GM23338 (cell line): ENCODE measurements at regions not wholly inside any gene's neighbourhood (a gene's known extent, or its start where the extent isn't known, plus 50 kb on each side); places are given as distances from the start of the nearest gene placed in this dataset.

Source experiments
- ATAC-seq: fragments of 200-7000 bp; cut with Tn5 transposase; 3 replicates; pipeline ENCODE4 v1.9.1; 2020
- DNase-seq: peaks from one replicate; pipeline ENCODE4 v3.0.0-alpha.2; 2015; ENCODE audit warnings: low spot score
- H2AFZ ChIP-seq: fragments of 200-600 bp; sonication (generic); 2 replicates; pipeline ENCODE4 v1.8.0; 2016; ENCODE audit warnings: antibody characterized with exemption, mild to moderate bottlenecking, moderate library complexity
- H3F3A ChIP-seq: fragments of 200-600 bp; sonication (generic); replicated peaks from 2 replicates; pipeline ENCODE4 v1.8.0; 2017; ENCODE audit warnings: antibody characterized with exemption, mixed run types, low read depth
- H3K27ac ChIP-seq: fragments of 200-600 bp; sonication (generic); 2 replicates; pipeline ENCODE4 v1.6.1; 2016; ENCODE audit warnings: low read depth
- H3K27me3 ChIP-seq: fragments of 200-600 bp; sonication (generic); 2 replicates; pipeline ENCODE4 v1.8.0; 2016; ENCODE audit warnings: mild to moderate bottlenecking, mixed run types, moderate library complexity; ENCODE audit not compliant: insufficient read depth
- H3K36me3 ChIP-seq: fragments of 200-600 bp; sonication (generic); 2 replicates; pipeline ENCODE4 v1.8.0; 2016; ENCODE audit warnings: mild to moderate bottlenecking; ENCODE audit not compliant: insufficient read depth
- H3K4me1 ChIP-seq: fragments of 200-600 bp; sonication (generic); 2 replicates; pipeline ENCODE4 v1.8.0; 2016; ENCODE audit warnings: mild to moderate bottlenecking, moderate library complexity; ENCODE audit not compliant: insufficient read depth
- H3K4me2 ChIP-seq: fragments of 200-600 bp; sonication (generic); 2 replicates; pipeline ENCODE4 v1.7.1; 2017; ENCODE audit warnings: mixed run types
- H3K4me3 ChIP-seq: fragments of 200-600 bp; sonication (generic); 2 replicates; pipeline ENCODE4 v1.6.1; 2016; ENCODE audit warnings: mixed run types
- H3K79me2 ChIP-seq: fragments of 200-600 bp; sonication (generic); replicated peaks from 2 replicates; pipeline ENCODE4 v1.8.0; 2017; ENCODE audit warnings: mild to moderate bottlenecking; ENCODE audit not compliant: insufficient read depth
- H3K9me2 ChIP-seq: fragments of 200-600 bp; sonication (generic); 2 replicates; pipeline ENCODE4 v1.8.0; 2017; ENCODE audit not compliant: insufficient read depth
- H4K20me1 ChIP-seq: fragments of 200-600 bp; sonication (generic); replicated peaks from 2 replicates; pipeline ENCODE4 v1.8.0; 2017; ENCODE audit warnings: mild to moderate bottlenecking; ENCODE audit not compliant: insufficient read depth
- H3K27ac Mint-ChIP-seq: 2 replicates; pipeline ENCODE4 v1.8.0; 2020; ENCODE audit warnings: inconsistent platforms, mild to moderate bottlenecking, moderate library complexity, mixed read lengths
- H3K27me3 Mint-ChIP-seq: 3 replicates; pipeline ENCODE4 v1.8.0; 2022; ENCODE audit warnings: low read depth, mild to moderate bottlenecking, moderate library complexity, mixed read lengths, inconsistent platforms; ENCODE audit not compliant: insufficient read depth, poor library complexity
- H3K36me3 Mint-ChIP-seq: 3 replicates; pipeline ENCODE4 v1.8.0; 2021; ENCODE audit warnings: low read depth, mild to moderate bottlenecking, inconsistent platforms, moderate library complexity, mixed read lengths
- H3K4me1 Mint-ChIP-seq: 3 replicates; pipeline ENCODE4 v1.8.0; 2020; ENCODE audit warnings: mild to moderate bottlenecking, inconsistent platforms, mixed read lengths
- H3K4me3 Mint-ChIP-seq: 3 replicates; pipeline ENCODE4 v1.8.0; 2021; ENCODE audit warnings: moderate library complexity, mild to moderate bottlenecking, inconsistent platforms, mixed read lengths
- H3K9me3 Mint-ChIP-seq: 3 replicates; pipeline ENCODE4 v1.8.0; 2020; ENCODE audit warnings: moderate library complexity, mild to moderate bottlenecking, inconsistent platforms, mixed read lengths
- CREB1 ChIP-seq: fragments of 250-450 bp; sonication (Bioruptor Pico); IDR thresholded peaks from 2 replicates; pipeline ENCODE4 v1.5.0; 2020; ENCODE audit warnings: low read depth, mild to moderate bottlenecking, moderate library complexity
- EZH2 ChIP-seq: fragments of 200-600 bp; sonication (generic); IDR thresholded peaks from one replicate; pipeline ENCODE4 v1.8.0; 2017; ENCODE audit warnings: antibody characterized with exemption, mild to moderate bottlenecking, low read depth; ENCODE audit not compliant: unreplicated experiment
- EZH2phosphoT487 ChIP-seq: fragments of 200-600 bp; sonication (generic); IDR thresholded peaks from one replicate; pipeline ENCODE4 v1.8.1; 2018; ENCODE audit warnings: antibody characterized with exemption; ENCODE audit not compliant: unreplicated experiment
- JUNB ChIP-seq: IDR thresholded peaks from one replicate; pipeline ENCODE4 v1.6.1; 2016; ENCODE audit warnings: antibody characterized with exemption; ENCODE audit not compliant: unreplicated experiment
- NANOG ChIP-seq: IDR thresholded peaks from 2 replicates; pipeline ENCODE4 v1.6.1; 2016; ENCODE audit warnings: antibody characterized with exemption, borderline replicate concordance
- POLR2AphosphoS5 ChIP-seq: IDR thresholded peaks from 2 replicates; pipeline ENCODE4 v1.6.1; 2016; ENCODE audit warnings: antibody characterized with exemption, low read depth
- STAT1 ChIP-seq: IDR thresholded peaks from one replicate; pipeline ENCODE4 v1.6.1; 2016; ENCODE audit warnings: antibody characterized with exemption; ENCODE audit not compliant: unreplicated experiment
- ZNF114 ChIP-seq: fragments of 250-450 bp; sonication (Bioruptor Pico); IDR thresholded peaks from 2 replicates; pipeline ENCODE4 v1.5.0; 2020; ENCODE audit warnings: mild to moderate bottlenecking, moderate library complexity
- ZNF331 ChIP-seq: fragments of 250-450 bp; sonication (Bioruptor Pico); IDR thresholded peaks from 2 replicates; pipeline ENCODE4 v1.5.0; 2020; ENCODE audit warnings: low read depth, mild to moderate bottlenecking, moderate library complexity
- TF ChIP-seq, protein P1 (sequence below): IDR thresholded peaks from 2 replicates; pipeline ENCODE4 v1.6.1; 2016; ENCODE audit warnings: antibody characterized with exemption
- TF ChIP-seq, protein P2 (sequence below), 2 experiments: fragments of 200-600 bp in 1 of 2; sonication (generic) in 1 of 2; conservative IDR thresholded peaks; 2 replicates each; pipeline versions ENCODE4 v1.5.1 to v1.6.1; 2016 to 2017; ENCODE audit warnings: antibody characterized with exemption in 2 of 2, low read depth in 2 of 2, mild to moderate bottlenecking in 2 of 2, moderate library complexity in 1 of 2
- TF ChIP-seq, protein P3 (sequence below): IDR thresholded peaks from one replicate; pipeline ENCODE4 v1.6.1; 2018; ENCODE audit warnings: antibody characterized with exemption; ENCODE audit not compliant: unreplicated experiment
- TF ChIP-seq, protein P4 (sequence below): fragments of 250-450 bp; sonication (Bioruptor Pico); IDR thresholded peaks from 2 replicates; pipeline ENCODE4 v1.5.0; 2020; ENCODE audit warnings: mild to moderate bottlenecking, moderate library complexity

DNA sequence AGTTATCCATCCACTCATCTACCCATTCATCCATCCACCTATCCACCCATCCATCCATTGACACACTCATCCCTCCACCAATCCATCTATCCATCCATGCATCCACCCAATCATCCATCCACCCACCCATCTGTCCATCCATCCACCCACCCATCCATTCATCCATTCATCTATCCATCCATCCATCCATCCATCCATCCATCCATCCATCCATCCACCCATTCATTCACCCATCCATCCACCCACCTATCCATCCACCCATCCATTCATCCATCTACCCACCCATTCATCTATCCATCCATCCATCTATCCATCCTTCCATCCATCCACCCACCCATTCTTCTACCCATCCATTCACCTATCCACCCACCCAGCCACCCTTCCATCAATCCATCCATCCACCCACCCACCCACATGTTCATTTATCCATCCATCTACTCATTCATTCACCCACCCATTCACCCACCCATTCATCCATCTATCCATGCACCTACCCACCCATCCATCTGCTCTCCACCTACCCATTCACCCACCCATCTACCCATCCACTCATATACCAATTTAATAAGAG lies 193.8 kb upstream of the ARID2 start:
- Histone ChIP-seq H3K36me3 (no peaks in the 10 kb centered on the region), H3K9me2 (no peaks in the 10 kb centered on the region), H3K27me3 (no peaks in the 10 kb centered on the region), H3K4me1 (0 out of 2 replicates have a peak, but pooled peaks cover 6% of the 10 kb centered on the region), H3F3A (no peaks in the 10 kb centered on the region), H3K4me3 (no peak overlapping the region), H2AFZ (no peak overlapping the region), H3K27ac (no peak overlapping the region), H3K4me2 (no peak overlapping the region), H3K79me2 (no peaks in the 10 kb centered on the region), H4K20me1 (no peaks in the 10 kb centered on the region)
- no peak for ATAC-seq
- TF ChIP-seq, protein P1, sequence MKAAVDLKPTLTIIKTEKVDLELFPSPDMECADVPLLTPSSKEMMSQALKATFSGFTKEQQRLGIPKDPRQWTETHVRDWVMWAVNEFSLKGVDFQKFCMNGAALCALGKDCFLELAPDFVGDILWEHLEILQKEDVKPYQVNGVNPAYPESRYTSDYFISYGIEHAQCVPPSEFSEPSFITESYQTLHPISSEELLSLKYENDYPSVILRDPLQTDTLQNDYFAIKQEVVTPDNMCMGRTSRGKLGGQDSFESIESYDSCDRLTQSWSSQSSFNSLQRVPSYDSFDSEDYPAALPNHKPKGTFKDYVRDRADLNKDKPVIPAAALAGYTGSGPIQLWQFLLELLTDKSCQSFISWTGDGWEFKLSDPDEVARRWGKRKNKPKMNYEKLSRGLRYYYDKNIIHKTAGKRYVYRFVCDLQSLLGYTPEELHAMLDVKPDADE, result no peak
- TF ChIP-seq EZH2, result no peak
- TF ChIP-seq ZNF114 (CRISPR knock-in tag), result no peak
- no peak for TF ChIP-seq JUNB
- TF ChIP-seq, protein P2, sequence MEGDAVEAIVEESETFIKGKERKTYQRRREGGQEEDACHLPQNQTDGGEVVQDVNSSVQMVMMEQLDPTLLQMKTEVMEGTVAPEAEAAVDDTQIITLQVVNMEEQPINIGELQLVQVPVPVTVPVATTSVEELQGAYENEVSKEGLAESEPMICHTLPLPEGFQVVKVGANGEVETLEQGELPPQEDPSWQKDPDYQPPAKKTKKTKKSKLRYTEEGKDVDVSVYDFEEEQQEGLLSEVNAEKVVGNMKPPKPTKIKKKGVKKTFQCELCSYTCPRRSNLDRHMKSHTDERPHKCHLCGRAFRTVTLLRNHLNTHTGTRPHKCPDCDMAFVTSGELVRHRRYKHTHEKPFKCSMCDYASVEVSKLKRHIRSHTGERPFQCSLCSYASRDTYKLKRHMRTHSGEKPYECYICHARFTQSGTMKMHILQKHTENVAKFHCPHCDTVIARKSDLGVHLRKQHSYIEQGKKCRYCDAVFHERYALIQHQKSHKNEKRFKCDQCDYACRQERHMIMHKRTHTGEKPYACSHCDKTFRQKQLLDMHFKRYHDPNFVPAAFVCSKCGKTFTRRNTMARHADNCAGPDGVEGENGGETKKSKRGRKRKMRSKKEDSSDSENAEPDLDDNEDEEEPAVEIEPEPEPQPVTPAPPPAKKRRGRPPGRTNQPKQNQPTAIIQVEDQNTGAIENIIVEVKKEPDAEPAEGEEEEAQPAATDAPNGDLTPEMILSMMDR (conservative IDR thresholded peaks at IDR 0.05; ENCODE audit: low read depth in 2 of 2), result no peak
- TF ChIP-seq, protein P3, sequence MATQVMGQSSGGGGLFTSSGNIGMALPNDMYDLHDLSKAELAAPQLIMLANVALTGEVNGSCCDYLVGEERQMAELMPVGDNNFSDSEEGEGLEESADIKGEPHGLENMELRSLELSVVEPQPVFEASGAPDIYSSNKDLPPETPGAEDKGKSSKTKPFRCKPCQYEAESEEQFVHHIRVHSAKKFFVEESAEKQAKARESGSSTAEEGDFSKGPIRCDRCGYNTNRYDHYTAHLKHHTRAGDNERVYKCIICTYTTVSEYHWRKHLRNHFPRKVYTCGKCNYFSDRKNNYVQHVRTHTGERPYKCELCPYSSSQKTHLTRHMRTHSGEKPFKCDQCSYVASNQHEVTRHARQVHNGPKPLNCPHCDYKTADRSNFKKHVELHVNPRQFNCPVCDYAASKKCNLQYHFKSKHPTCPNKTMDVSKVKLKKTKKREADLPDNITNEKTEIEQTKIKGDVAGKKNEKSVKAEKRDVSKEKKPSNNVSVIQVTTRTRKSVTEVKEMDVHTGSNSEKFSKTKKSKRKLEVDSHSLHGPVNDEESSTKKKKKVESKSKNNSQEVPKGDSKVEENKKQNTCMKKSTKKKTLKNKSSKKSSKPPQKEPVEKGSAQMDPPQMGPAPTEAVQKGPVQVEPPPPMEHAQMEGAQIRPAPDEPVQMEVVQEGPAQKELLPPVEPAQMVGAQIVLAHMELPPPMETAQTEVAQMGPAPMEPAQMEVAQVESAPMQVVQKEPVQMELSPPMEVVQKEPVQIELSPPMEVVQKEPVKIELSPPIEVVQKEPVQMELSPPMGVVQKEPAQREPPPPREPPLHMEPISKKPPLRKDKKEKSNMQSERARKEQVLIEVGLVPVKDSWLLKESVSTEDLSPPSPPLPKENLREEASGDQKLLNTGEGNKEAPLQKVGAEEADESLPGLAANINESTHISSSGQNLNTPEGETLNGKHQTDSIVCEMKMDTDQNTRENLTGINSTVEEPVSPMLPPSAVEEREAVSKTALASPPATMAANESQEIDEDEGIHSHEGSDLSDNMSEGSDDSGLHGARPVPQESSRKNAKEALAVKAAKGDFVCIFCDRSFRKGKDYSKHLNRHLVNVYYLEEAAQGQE, result no peak
- no peak for TF ChIP-seq CREB1 (CRISPR knock-in tag)
- TF ChIP-seq POLR2AphosphoS5, result no peak
- TF ChIP-seq ZNF331 (CRISPR knock-in tag), result no peak
- TF ChIP-seq, protein P4, sequence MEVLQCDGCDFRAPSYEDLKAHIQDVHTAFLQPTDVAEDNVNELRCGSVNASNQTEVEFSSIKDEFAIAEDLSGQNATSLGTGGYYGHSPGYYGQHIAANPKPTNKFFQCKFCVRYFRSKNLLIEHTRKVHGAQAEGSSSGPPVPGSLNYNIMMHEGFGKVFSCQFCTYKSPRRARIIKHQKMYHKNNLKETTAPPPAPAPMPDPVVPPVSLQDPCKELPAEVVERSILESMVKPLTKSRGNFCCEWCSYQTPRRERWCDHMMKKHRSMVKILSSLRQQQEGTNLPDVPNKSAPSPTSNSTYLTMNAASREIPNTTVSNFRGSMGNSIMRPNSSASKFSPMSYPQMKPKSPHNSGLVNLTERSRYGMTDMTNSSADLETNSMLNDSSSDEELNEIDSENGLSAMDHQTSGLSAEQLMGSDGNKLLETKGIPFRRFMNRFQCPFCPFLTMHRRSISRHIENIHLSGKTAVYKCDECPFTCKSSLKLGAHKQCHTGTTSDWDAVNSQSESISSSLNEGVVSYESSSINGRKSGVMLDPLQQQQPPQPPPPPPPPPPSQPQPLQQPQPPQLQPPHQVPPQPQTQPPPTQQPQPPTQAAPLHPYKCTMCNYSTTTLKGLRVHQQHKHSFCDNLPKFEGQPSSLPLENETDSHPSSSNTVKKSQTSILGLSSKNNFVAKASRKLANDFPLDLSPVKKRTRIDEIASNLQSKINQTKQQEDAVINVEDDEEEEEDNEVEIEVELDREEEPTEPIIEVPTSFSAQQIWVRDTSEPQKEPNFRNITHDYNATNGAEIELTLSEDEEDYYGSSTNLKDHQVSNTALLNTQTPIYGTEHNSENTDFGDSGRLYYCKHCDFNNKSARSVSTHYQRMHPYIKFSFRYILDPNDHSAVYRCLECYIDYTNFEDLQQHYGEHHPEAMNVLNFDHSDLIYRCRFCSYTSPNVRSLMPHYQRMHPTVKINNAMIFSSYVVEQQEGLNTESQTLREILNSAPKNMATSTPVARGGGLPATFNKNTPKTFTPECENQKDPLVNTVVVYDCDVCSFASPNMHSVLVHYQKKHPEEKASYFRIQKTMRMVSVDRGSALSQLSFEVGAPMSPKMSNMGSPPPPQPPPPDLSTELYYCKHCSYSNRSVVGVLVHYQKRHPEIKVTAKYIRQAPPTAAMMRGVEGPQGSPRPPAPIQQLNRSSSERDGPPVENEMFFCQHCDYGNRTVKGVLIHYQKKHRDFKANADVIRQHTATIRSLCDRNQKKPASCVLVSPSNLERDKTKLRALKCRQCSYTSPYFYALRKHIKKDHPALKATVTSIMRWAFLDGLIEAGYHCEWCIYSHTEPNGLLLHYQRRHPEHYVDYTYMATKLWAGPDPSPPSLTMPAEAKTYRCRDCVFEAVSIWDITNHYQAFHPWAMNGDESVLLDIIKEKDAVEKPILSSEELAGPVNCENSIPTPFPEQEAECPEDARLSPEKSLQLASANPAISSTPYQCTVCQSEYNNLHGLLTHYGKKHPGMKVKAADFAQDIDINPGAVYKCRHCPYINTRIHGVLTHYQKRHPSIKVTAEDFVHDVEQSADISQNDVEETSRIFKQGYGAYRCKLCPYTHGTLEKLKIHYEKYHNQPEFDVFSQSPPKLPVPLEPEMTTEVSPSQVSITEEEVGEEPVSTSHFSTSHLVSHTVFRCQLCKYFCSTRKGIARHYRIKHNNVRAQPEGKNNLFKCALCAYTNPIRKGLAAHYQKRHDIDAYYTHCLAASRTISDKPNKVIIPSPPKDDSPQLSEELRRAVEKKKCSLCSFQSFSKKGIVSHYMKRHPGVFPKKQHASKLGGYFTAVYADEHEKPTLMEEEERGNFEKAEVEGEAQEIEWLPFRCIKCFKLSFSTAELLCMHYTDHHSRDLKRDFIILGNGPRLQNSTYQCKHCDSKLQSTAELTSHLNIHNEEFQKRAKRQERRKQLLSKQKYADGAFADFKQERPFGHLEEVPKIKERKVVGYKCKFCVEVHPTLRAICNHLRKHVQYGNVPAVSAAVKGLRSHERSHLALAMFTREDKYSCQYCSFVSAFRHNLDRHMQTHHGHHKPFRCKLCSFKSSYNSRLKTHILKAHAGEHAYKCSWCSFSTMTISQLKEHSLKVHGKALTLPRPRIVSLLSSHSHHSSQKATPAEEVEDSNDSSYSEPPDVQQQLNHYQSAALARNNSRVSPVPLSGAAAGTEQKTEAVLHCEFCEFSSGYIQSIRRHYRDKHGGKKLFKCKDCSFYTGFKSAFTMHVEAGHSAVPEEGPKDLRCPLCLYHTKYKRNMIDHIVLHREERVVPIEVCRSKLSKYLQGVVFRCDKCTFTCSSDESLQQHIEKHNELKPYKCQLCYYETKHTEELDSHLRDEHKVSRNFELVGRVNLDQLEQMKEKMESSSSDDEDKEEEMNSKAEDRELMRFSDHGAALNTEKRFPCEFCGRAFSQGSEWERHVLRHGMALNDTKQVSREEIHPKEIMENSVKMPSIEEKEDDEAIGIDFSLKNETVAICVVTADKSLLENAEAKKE (CRISPR knock-in tag), result no peak
- TF ChIP-seq STAT1, result no peak
- TF ChIP-seq NANOG, result no peak
- no peak for TF ChIP-seq EZH2phosphoT487
- no peak for DNase-seq
- H3K27ac Mint-ChIP-seq, result no peak overlapping the region
- no peaks in the 10 kb centered on the region; the same call in 1 of the 3 replicates for H3K4me1 Mint-ChIP-seq
- H3K4me3 Mint-ChIP-seq, result no peak overlapping the region
- H3K36me3 Mint-ChIP-seq, result no peaks in the 10 kb centered on the region
- H3K27me3 Mint-ChIP-seq, result no peaks in the 10 kb centered on the region
- no peaks in the 10 kb centered on the region for H3K9me3 Mint-ChIP-seq
